HG03039 (cell line): ENCODE measurements at regions not wholly inside any gene's neighbourhood (a gene's known extent, or its start where the extent isn't known, plus 50 kb on each side); places are given as distances from the start of the nearest gene placed in this dataset.

Experiments
- ATAC-seq: cut with Tn5 transposase; IDR thresholded peaks from one replicate; pipeline ENCODE4 v1.9.1; 2021; ENCODE audit warnings: mild to moderate bottlenecking, moderate library complexity; ENCODE audit not compliant: unreplicated experiment

GRCh38 chr12:24023081-24023480, 73.6 kb upstream of the SOX5 start:
- no peak for ATAC-seq

- ATAC-seq: no peak
Observed at GRCh38 chr12:24021164-24021502, 71.7 kb upstream of the SOX5 start.

DNA sequence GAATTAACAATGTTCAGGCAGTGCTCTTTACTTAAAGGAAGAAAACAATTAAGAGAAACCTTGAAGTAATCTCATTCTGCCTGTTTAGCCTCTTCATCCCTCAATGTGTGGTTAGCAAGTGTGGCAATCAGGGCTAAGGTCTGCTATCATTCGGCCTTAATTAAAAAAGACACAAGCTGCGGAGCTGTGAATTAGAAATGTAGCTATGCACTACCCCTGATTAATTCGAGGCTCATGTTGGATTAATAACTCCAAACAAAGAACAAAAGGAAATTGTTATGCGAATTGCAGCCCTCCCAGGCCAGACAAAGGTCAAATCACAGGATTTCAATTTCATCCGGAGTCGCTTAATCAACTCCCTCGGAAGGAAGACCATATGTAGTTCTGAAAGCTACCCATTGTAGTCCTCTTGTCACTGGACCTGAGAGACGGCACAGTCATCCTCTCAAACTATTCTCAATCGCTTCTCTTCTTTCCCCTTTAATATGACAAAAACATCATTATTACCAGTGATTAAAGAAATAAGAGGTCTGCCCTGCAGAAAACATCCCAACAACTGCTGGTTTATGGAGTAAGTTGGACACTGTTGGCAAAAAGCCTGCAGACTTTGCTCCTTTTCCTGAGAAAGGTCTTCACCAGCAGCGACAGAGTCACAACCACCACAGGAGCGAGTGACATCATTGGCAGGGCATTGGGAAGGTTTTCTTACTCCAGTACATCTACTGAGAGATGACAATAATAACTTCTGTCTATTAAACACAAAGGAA, 71.1 kb upstream of the SOX5 start:
- ATAC-seq: no peak

- no peak for ATAC-seq
Observed at GRCh38 chr12:24015833-24016160, 66.3 kb upstream of the SOX5 start.

GRCh38 chr12:24014915-24015832, 65.7 kb upstream of the SOX5 start:
- no peak for ATAC-seq

DNA sequence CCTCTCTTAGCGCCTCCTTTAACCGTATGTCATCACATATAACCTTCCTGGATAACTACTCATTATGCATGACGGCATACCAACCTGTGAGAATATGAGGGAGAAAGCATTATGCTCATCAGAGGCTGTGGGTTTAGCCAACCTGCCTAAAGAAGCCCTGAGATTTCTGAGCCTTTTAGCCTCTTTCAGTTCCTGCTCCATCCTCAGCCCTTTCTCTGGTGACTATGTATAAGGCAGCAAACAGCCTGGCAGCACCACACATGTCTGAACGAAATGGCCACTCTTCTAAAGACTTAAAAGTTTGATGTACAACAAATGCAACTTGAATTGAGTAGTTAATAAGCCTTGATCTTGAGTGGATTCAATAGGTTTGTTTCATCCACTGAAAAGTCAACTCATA, 64.8 kb upstream of the SOX5 start:
- ATAC-seq: no peak

- no peak for ATAC-seq
Observed at GRCh38 chr12:24012528-24012927, 63.1 kb upstream of the SOX5 start.

- ATAC-seq: no peak
Observed at GRCh38 chr12:24011927-24012507, 62.5 kb upstream of the SOX5 start.

DNA sequence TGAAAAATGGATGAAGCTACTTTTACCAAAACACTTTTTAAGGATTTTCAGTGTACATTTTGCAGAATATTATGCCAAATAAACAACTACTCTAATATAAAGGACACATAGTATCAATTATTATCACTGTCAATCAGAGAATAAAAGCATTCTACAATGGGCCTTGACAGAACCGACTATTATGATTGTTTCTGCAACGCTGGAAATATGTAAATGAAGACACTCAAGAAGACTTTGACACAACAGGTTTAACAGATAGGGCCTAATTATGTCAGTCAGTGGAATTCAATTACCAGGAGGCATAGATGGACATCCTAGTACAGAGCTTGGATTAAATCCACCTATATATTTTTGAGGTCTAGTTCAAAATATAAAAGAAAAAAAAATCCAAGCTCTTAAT, 58.7 kb upstream of the SOX5 start:
- no peak for ATAC-seq
